Right atrium auricular region (tissue), 2 donors: ENCODE measurements at regions not wholly inside any gene's neighbourhood (a gene's known extent, or its start where the extent isn't known, plus 50 kb on each side); places are given as distances from the start of the nearest gene placed in this dataset.

Source experiments
- DNase-seq: peaks from one replicate; pipeline ENCODE4 v3.0.0-alpha.2; 2019; ENCODE audit warnings: low spot score
- H3K27ac ChIP-seq, 2 donors: fragments of 200-600 bp; sonication (generic); 1 replicate in 1 of 2; 2 replicates in 1 of 2; pipeline ENCODE4 v1.5.1; 2016 to 2019
- H3K27me3 ChIP-seq, 2 donors: fragments of 200-600 bp; sonication (generic); one replicate each; pipeline versions ENCODE4 v1.5.1 to v1.6.0; 2017 to 2019
- H3K36me3 ChIP-seq: fragments of 200-600 bp; sonication (generic); one replicate; pipeline ENCODE4 v1.5.1; 2016
- H3K4me1 ChIP-seq, 2 donors: fragments of 200-600 bp; sonication (generic); one replicate each; pipeline versions ENCODE4 v1.5.1 to v1.6.0; 2017 to 2019
- H3K4me3 ChIP-seq, 2 donors: fragments of 200-600 bp; sonication (generic); 1 replicate in 1 of 2; 2 replicates in 1 of 2; pipeline ENCODE4 v1.5.1; 2017 to 2019; ENCODE audit warnings: mild to moderate bottlenecking in 1 of 2, moderate library complexity in 1 of 2
- H3K9me3 ChIP-seq, 2 donors: fragments of 200-600 bp; sonication (generic); one replicate each; pipeline ENCODE4 v1.5.1; 2019
- CTCF ChIP-seq, 2 donors: fragments of 200-600 bp; sonication (generic); IDR thresholded peaks; one replicate each; pipeline ENCODE4 v1.5.1; 2019; ENCODE audit warnings: antibody characterized with exemption in 2 of 2

- Histone ChIP-seq H3K9me3 (no peaks in the 10 kb centered on the region), H3K27me3 (no peaks in the 10 kb centered on the region), H3K36me3 (no peaks in the 10 kb centered on the region), H3K4me3 (no peak overlapping the region), H3K4me1 (no peaks in the 10 kb centered on the region), H3K27ac (no peak overlapping the region)
- no peak for DNase-seq
- no peak for TF ChIP-seq CTCF (IDR thresholded peaks at IDR 0.05)
These were observed 124.9 kb downstream of the PCDH7 start for GRCh38 chr4:30844861-30845582.

- no peak for TF ChIP-seq CTCF (IDR thresholded peaks at IDR 0.05)
- Histone ChIP-seq H3K4me1 (no peaks in the 10 kb centered on the region), H3K4me3 (no peak overlapping the region), H3K36me3 (no peaks in the 10 kb centered on the region), H3K27me3 (no peaks in the 10 kb centered on the region), H3K9me3 (no peaks in the 10 kb centered on the region), H3K27ac (no peak overlapping the region)
- no peak for DNase-seq
These were observed 127.0 kb downstream of the PCDH7 start for GRCh38 chr4:30847167-30847566.

GRCh38 chr4:30847958-30848357, 127.8 kb downstream of the PCDH7 start:
- no peaks in the 10 kb centered on the region for H3K4me1 ChIP-seq
- no peaks in the 10 kb centered on the region for H3K9me3 ChIP-seq
- no peak overlapping the region for H3K4me3 ChIP-seq
- H3K36me3 ChIP-seq: no peaks in the 10 kb centered on the region
- no peak overlapping the region for H3K27ac ChIP-seq
- DNase-seq: no peak
- no peaks in the 10 kb centered on the region for H3K27me3 ChIP-seq
- no peak for TF ChIP-seq CTCF (IDR thresholded peaks at IDR 0.05)

DNA sequence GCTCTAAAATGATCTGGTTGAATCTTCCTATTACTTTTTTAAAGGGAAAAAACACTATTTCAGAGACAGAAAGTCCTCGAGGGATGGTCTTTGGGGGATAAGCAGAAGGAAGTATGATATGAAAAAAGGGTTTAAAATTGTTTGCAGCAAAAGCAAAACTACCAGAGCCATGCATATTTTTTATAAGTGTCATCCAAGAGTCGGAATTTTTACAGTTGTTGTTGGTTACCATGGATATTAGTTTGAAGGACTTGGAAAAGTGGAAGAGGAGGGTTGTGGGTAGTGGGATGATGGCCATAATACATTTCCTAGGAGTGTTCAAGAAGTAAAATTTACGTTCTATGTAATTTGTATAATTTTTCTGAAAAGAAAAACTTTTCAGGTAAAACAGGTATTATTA, 134.4 kb downstream of the PCDH7 start:
- H3K4me1 ChIP-seq: no peaks in the 10 kb centered on the region
- no peak for DNase-seq
- TF ChIP-seq CTCF (IDR thresholded peaks at IDR 0.05): no peak
- H3K27me3 ChIP-seq: no peaks in the 10 kb centered on the region
- no peak overlapping the region for H3K27ac ChIP-seq
- no peaks in the 10 kb centered on the region for H3K36me3 ChIP-seq
- H3K4me3 ChIP-seq: no peak overlapping the region
- H3K9me3 ChIP-seq: no peaks in the 10 kb centered on the region

DNA sequence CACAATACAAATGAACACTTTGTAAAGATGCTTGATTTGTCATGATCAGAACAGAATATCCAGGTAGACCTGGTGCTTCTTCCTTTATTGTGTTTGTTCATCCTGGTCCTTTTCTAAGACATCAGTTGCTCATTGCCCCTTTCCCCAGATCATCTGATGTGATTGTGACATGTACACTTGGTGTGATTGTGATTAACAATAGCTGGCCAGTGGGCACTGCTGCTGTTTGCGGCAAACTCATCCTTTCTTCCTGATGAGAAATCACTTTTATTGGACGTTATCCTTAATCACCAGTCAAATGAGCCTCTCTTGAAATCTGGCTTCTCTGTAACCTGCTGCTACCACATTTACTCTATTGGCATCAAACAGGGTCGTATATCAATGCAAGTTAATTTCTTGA, 135.1 kb downstream of the PCDH7 start:
- TF ChIP-seq CTCF (IDR thresholded peaks at IDR 0.05): no peak
- H3K36me3 ChIP-seq: no peaks in the 10 kb centered on the region
- no peaks in the 10 kb centered on the region for H3K4me1 ChIP-seq
- no peaks in the 10 kb centered on the region for H3K9me3 ChIP-seq
- H3K4me3 ChIP-seq: no peak overlapping the region
- no peak for DNase-seq
- no peaks in the 10 kb centered on the region for H3K27me3 ChIP-seq
- H3K27ac ChIP-seq: no peak overlapping the region
